GM19351 (cell line): ENCODE measurements at regions not wholly inside any gene's neighbourhood (a gene's known extent, or its start where the extent isn't known, plus 50 kb on each side); places are given as distances from the start of the nearest gene placed in this dataset.

Experiments used
- ATAC-seq: cut with Tn5 transposase; IDR thresholded peaks from one replicate; pipeline ENCODE4 v1.9.1; 2021; ENCODE audit warnings: mild to moderate bottlenecking, moderate library complexity; ENCODE audit not compliant: unreplicated experiment

DNA sequence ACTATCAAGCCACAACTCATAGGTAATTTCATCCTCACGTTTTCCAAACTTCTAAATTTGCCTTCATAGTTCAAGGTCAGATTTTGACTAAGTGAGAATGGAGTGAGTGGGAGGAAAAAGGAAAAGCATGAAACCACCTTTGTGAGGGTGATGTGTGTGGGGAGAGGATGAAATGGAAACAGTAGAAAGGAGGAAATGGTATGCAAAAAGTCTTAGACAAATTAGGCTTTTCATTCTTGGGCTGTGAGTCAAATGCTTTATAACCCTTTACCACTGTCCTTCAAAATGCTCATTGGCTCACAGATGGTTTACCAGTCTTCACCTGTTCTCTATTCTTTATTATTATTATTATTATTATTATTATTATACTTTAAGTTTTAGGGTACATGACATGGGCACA, 127.2 kb downstream of the RAP2A start:
- peak; percentile 68 for ATAC-seq

DNA sequence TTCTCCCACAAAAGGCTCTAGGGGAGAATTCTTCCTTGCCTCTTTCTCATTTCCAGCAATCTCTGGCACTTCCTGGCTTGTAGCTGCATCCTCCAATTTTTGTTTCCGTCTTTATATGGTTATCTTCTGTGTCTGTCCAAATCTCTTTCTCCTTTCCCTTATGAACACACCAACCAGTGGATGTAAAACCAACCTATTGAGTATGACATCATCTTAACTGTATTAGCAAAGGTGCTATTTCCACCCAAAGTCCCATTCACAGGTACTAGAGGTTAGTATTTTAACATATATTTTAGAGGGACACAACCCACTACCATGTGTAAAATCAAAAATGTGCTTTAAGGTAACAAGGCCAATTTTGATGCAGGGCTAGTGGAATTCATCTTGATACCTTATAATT, 129.0 kb downstream of the RAP2A start:
- no peak for ATAC-seq

DNA sequence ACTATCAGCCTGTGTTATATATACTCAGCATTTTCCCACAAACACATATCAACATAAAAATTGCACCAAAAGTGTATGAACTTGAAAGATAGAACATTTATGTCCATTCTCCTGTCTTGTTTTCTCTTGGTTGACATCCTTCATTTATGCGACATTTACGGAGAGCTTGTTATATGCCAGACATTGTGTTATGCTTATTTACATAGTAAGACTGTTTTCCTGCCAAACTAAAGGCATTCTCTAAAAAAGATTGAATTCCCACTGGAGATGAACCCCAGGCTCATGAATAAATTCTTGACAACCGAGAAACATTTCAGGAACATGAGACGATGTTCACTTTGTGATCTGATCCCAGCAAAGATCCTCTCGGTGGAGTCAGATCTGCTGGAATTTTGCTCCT, 131.0 kb downstream of the RAP2A start:
- ATAC-seq = no peak

DNA sequence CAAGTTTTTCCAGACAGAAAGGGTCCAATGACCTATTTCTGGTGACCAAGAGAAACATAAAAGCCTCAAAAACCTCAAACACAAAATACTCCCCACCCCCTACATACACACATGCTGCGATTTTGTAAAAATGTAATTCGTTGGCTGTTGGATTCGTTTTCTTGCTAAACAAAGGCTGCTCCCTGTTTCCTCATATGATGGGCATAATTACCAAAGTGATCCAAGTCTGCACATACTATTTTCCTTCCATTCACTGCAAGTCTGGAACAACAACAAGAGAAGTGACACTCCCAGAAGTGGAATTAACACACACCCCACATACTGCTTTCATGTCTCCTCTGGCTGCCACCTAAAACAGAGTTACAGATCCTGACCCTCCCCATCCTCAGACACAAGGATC, 131.9 kb downstream of the RAP2A start:
- ATAC-seq = no peak

DNA sequence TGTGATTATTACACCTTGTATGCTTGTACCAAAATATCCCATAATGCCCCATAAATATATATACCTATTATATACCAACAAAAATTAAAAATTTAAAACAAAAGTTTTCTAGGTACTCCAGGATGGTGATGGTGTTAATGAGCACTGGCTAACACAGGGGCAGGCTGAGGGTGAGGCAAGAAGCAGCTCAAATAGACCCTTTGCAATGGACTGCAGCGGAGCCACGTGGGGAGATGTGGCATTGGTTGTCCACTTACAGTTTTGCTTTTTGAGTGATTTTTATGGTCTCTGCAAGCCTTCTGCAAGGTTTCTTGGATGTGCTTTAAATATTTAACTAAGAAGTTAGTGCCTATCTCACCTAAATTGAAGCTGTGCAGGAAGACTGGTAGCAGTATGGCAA, 132.9 kb downstream of the RAP2A start:
- ATAC-seq = no peak

DNA sequence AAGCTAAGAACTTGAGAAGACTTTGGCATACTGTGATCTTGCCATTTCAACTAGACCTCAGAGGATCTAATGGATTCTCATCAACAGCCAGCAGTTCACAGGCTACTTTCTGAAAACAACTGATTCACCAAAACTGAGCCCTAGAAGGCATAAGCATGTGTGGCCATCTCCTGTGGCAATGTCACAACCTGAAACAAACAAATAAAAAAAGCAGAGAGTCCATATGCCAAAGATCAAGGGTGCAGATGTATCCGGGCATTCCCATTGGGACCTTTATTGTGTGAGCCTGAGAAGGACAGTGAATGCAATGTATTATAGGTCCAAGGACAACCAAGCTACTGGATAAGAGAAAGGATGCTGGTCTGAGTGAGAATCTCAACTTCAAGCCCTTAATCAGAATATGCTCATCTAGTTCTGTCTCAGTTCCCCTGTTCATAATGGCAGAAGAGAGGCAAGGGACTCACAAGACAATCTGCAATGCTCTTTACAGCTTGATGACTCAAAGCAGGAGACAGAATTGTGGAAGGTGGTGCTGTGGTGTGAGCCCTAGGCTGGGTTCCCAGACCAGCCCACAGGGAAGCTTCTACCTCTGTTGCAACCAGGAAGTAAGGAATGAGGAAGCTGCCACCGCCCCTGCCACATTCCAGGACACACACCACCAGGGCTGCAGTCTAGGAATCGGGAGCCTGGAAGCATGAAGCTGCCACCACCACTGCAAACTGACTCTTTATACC, 133.7 kb downstream of the RAP2A start:
- ATAC-seq = peak; percentile 99

DNA sequence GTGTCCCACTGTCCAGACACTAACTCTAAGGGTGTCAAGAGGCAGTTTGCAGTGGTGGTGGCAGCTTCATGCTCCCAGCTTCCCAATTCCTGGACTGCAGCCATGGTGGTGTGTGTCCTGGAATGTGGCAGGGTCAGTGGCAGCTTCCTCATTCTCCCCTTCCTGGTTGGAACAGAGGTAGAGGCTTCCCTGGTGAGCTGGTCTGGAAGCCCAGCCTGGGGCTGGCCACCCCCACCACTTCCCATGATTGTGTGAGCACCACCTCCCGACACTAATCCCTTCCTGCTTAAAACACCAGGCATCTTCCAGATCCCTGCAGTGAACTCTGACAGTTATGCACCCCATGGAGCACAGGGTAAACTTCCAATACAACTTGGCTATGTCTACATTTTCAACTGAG, 134.9 kb downstream of the RAP2A start:
- no peak for ATAC-seq

DNA sequence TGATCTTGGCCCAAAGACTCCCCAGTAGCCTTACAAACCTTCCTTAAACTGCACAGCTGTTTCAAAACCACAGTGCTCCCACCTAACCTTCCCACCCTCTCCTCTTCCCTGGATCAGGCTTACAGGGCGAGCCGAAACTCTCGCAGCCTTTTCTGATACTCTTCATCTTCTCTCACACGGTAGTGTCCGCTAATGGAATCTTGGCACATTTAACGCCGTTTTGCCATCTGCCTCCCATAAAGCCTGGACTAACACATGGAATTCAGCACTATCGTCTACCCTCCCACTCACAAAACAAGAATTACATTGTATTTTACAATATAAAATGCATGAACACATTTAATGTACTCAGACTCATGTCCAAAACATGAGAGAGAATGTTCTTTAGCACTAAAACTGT, 135.9 kb downstream of the RAP2A start:
- no peak for ATAC-seq

DNA sequence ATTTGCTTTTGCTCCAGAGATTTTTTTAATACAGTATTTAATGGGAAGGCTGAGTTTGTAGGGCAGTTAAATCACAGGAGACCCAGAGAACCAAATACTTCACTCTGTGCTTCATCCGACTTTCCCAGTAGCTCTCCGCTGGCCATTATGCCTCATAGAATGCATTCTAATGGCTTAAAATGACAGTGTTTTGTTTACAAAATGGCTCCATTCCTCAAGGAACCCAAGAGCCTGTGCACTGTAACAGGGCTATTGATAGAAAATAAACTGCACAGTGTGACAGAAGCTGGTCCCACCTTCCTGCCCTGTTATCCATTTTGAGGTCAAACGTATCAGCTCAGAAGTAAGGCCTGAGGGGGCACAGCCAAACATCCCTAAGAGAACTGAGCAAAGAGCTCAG, 136.5 kb downstream of the RAP2A start:
- ATAC-seq = no peak

DNA sequence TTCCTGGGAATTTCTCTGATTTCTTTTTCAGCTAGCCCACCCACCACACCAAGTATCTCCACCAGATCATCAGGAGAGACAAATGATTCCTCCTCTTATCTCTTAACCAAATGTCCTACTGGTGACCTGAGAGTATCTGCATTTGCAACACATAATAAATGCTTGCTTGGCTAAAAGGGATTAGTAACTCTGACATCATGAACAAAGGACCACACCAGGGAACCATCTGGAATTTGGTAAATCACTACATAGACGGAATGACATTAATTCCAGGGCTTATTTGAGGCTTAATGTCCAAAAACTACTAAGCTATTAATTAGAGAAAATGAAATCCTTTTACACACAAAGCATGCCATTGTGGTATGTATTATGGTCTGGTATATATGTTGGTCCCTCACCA, 139.0 kb downstream of the RAP2A start:
- no peak for ATAC-seq

DNA sequence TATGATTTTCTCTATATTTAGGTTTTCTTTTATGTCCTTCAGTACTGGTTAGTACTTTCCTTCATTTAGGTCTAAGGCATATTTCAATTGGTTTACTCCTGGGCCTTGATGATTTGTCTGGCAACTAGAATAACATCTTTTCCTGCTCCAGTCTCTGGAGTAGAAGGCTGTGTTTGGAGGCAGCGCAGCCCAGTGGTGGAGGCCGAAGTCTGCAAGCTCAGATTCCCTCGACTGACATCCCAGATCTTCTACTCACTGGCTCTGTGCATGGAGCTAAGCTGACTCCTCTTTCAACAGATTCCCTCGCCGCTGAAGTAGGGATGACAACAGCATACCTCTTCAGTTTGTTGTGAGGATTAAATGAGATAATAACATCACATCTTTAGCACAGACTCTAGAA, 141.0 kb downstream of the RAP2A start:
- peak; percentile 59 for ATAC-seq

DNA sequence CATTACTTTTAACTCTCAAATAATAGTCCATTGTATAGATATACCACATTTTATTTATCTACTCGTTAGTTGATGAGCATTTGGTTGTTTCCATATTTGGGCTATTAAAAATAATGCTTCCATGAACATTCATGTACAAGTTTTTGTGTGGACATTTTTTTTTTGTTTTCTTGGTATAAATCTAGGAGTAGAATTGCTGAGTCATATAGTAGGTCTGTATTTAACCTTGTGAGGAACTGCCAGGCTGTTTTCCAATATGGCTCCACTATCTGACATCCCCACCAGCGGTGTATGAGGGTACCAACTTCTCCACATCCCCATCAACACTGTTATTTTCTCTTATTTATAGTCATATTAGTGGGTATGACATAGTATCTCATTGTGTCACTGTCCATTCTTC, 143.1 kb downstream of the RAP2A start:
- no peak for ATAC-seq

DNA sequence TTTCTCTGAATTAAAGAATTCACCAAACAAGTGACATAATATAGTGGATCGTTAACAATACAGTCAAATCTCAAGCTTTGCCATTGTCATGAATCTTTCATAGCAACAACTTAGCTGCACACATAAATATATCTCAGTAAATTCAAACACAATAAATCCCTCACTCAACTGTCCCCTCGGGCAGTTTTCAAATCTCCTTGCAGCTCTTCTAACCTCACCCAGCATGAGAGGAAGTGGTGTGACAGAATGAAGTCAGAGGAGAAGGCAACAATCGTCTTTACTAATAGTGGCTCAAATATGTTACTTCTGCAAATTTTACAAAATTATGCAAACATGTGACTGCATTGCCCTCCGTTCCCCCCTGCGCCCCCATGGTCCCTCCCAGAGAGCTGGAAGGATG, 148.2 kb downstream of the RAP2A start:
- ATAC-seq = no peak

DNA sequence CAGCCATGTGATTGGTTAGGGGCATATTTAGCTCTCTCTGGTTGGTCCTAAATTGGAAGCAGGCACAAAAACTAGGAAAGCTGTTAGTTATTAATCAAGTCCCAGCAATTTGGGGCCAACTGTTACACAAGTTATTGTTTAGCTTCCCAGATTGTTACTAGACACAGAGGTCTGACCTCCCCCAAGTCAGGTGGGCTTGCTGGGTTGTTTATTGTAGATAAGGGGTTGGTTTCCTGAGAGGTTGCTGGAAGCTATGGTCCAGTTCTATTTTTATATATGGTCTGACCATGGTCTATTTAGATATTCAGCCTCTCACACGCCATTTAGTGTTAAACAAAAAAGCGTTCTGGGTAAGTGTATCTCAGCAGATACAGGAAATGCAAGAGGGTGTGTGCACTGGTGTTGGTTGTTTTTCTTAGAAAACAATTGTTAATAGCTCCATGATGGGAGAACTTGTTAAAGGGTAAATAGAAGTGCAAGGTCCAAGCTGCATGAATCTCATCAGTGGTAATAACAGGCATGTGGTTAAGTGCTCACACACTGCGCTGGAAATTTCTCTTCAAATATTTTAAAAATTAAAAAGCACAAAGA, 150.0 kb downstream of the RAP2A start:
- no peak for ATAC-seq

DNA sequence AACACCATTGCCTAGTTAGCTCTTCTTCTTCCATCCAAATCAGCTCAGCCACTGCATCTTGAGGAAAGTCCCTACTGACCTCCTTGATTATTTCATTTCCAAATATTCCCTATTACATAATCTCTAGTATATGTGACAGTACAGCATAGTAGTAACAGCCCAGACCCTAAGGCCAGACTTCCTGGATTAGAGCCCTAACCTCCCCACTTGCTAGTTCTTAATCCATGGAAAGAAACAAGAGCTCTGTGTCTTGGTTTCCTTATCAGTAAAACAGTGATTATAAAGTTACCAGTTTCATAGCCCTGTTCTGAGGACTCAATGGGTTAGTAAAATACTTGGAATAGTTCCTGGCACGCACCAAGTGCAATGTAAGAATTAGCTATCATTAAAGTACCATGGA, 153.0 kb downstream of the RAP2A start:
- no peak for ATAC-seq

DNA sequence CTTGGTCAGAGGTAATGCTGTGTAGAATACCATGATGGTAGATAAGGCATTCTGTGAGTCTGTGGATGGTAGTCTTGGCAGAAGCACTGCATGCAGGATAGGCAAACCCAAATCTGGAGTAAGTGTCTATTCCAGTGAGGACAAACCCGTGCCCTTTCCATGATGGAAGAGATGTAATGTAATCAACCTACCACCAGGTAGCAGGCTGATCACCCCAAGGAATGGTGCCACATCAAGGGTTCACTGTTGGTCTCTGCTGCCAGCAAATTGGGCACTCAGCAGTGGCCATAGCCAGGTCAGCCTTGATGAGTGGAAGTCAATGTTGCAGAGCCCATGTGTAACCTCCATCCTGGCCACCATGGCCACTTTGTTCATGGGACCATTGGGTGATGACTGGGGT, 155.0 kb downstream of the RAP2A start:
- ATAC-seq = no peak

DNA sequence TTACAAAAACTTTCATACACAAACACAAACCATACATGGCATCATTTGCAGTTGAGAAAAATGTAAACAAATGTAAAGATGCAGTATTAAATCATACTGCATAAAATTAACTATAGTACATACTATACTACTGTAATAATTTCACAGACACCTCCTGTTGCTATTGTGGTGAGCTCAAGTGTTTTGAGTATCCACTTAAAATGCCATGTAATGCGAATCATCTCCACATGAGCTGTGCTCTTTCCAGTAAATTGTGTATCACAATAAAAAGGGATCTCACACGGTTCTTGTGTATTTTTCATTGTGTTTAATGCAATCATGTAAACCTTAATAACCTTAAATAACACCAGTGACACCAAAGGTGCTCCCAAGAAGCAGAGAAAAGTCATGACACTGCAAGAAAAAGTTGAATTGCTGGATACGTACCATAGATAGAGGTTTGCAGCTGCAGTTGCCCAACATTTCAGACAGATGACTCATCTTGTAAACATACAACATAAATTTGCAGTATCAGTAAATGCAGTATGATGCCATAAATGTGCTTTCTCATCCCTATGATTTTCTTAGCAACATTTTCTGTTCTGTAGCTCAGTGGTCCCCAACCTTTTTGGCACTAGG, 166.6 kb downstream of the RAP2A start:
- no peak for ATAC-seq

DNA sequence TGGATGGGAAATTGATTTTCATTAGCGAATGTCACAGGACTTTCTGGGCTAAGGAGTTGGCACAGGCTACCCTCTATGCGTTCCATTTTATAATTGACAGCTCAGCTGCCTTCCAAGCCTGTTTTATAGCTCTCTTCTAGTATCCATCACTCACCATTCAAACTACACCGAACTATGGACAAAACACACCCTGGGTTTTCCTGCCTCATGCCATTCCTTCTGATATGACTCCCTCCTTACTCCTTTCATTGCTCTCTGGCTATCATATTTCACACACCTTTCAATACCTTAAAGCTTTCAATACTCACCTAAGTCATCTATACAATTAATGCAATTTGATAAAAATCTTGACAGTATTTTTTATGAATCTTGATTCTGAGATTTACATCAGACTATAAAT, 181.3 kb downstream of the RAP2A start:
- ATAC-seq = no peak

DNA sequence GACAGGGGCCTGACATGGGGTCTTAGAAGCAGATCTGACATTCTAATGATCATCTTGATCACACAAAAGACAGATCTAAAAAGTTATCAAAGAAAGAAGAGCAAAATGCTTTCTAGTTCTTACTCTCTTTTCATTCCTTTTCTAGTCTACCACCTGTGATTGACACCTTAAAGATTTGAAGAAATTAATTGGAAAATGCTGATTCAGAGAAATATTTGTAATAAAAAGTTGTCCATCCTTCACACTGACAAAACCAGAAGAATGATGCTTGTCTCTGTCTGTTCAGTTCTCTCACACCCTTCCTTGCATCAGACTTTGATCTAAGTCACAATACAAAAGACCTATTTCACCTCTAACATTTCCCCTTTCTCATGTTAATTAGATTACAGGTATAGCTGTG, 182.4 kb downstream of the RAP2A start:
- ATAC-seq = no peak

DNA sequence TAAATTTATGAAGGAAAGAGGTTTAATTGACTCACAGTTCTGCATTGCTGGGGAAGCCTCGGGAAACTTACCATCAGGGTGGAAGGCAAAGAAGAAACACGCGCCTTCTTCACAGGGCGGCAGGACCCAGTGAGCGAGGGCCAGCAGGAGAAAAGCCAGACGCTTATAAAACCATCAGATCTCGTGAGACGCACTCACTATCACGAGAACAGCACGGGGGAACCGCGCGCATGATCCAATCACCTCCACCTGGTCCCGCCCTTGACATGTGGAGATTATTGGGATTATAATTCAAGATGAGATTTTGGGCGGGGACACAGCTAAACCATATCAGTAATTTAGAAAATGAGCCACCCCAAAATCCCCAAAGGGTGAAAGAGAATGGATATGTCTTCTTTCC, 187.1 kb downstream of the RAP2A start:
- ATAC-seq = no peak

DNA sequence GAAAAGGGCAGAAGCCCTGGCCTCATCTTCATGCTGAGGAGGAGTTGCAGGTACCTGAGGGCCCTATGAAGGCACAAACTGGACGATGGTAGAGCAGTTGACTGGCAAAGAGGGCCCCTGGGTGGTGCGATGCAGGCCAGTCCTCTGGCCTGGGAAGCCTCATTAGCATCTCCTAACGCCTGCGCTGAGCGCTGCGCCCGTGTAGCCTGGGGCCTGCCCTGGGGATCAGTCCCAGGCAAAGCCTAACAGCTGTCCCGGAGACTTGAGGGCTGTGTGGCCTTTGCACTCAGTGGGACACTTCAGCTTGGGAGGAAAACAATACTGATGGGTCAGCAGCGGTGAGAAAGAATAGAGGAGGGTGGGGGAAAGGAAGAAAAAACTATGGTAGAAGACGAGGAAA, 187.7 kb downstream of the RAP2A start:
- no peak for ATAC-seq

DNA sequence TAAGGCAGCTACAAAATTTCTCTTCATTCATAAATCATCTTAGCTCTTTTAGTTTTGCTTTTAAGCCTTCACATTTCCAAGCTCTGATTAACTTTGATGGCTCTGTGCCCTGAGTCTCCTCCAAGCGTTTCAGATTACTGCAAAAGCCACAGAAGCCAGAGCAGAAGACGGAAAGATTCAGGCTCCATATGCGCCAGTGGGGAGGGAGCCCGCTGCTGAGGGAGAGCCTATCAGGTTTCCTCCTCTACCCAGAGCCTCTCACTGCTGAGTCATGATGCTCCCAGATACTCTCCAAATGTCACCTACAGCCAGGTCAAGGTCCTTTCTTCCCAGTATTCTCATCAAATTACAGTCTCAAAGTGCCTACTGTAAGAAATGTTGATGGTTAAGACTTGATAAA, 193.6 kb downstream of the RAP2A start:
- no peak for ATAC-seq
